ENCODE measurements at regions not wholly inside any gene's neighbourhood (a gene's known extent, or its start where the extent isn't known, plus 50 kb on each side); places are given as distances from the start of the nearest gene placed in this dataset.

- no peak for DNase-seq (ENCODE audit: low read depth in 2 of 3, low spot score in 1 of 3)
Measured at GRCh38 chr12:28876196-28876798, 272.8 kb upstream of the FAR2 start.

DNA sequence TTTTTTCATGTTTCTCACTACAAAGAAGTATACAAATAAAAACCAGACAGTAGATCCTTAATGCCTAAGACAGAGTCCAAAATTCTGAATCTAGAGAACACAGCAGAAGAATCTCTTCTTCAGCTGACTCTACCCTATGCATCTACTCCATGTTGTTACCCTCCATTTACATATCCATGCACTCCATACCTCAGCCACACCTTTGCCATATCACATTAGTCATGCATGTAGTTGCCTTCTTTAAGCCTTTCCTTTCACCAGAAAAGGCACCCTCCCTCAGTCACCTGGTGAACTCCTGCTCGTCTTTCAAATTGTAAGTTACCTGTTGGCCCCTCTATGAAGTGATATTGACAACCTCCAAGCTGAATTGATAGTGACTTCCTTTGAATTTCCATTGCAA is 271.2 kb upstream of the FAR2 start:
- no peak for DNase-seq (ENCODE audit: low read depth in 2 of 3, low spot score in 1 of 3)

DNA sequence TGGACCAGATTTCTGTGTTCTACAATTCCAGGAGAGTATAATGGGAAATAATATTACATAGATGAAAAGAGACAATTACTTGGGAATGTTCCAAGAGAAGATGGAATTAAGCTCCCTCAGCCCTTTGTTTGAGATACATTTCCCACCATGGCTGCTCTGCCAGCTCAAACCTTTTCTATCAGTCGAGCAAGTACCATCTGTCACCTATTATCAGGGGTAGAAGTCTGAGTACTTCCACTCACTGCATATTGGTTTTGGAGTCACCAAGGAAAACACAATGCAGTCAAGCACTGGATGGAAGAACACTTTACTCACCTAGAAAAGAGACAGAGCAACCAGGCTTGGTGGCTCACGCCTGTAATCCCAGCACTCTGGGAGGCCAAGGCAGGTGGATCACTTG is 270.4 kb upstream of the FAR2 start:
- no peak for DNase-seq (ENCODE audit: low read depth in 2 of 3, low spot score in 1 of 3)

DNA sequence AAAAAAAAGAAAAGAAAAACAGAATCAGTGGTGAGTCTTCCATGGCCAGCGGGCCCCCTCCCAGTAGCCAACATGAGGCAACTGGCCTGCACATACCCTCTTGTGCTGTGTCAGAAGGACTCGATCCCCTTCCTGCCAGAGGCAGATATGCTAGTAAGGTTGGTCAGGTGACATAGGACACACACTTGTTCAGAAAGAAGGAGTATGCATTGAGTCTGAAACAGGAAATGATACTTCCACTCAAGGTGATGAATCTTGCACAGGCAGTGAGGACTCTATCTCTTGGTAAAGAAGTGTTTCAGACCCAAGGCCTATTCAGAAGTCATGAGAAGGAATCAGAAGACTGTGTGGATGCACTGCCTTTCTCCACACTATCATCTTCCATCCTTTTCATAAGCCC is 269.7 kb upstream of the FAR2 start:
- DNase-seq (ENCODE audit: low read depth in 2 of 3, low spot score in 1 of 3) = no peak

DNA sequence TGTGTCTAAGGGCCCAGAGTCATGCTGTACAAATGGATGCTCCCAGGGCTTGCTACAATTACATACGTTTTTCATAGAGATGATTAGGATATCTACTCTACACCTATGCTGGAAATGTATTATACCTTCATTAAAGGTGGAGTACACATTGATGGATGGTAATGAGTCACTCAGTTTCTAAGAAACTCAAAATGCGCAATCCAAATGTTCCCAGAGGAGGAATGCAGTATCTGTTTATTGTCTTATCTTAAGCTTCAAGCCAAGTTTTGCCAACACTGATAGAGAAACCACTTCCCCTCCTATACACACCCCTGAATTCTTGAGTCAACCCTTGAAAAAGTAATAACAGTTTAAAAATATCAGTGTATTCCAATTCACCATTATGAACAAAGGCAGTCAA is 266.6 kb upstream of the FAR2 start:
- no peak for DNase-seq (ENCODE audit: low read depth in 2 of 3, low spot score in 1 of 3)

DNA sequence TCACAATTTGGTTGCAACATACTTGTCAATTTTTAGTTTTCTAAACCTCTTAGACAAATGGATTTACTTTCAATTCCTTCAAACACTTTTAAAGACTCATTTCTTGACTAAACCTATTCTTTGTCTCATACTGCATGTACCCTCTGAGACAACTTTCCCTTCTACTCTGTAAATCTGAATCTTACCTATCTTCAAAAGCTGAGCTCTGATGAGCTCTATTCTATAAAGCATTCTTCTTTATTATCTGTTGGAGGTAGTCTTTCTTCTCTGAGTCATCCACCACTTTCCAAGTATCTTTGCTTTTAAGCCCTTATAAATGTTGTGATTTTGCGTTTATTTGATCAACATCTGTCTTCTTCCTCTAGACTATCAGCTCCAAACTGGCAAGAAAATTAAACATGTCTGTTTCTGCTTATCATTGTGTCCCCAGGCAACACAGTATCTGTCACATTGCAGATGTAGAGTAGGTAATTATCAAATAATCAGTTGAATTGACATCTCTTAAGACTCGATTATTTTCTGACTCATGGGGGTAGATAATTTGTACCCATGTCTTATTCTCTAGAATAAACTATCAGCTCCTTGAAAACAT is 265.6 kb upstream of the FAR2 start:
- no peak for DNase-seq (ENCODE audit: low read depth in 2 of 3, low spot score in 1 of 3)

DNA sequence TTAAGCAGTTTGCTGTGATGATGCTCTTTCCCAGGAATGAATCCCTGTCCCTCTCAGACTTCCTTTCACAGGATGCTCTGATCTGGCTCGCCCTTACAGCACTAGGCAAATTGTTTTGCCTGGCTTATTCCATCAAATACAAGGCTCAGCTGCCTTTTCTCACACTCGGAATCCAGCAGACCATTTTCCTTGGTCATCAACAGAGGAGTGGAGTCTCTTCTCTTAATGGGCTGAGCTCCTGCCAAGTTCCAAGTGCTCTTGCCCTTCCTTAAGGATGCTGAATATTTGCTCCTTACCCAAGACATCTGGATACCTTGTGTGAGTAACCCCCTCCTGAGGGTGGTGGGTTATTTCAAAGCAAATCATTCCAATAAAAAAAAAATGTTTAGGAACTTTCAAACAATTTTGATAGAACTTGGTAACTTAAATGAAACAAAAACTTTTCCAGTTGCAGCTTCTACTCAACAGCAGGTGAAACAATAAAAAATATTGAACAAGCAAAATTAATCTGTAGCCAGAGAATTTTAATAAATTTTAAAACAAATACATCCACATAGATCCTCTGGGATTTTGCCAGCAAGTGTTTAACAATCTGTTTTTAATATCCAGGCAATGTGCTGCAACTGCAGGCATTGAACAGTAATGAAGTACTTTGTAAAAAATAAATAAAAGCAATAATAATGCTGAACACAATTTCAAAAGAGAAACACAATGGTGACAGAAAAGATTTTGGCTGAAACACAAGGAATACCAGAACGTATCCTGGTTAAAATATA is 264.0 kb upstream of the FAR2 start:
- DNase-seq (ENCODE audit: low read depth in 2 of 3, low spot score in 1 of 3) = no peak

- DNase-seq (ENCODE audit: low read depth in 2 of 3, low spot score in 1 of 3) = no peak
Measured at GRCh38 chr12:28885928-28886327, 263.1 kb upstream of the FAR2 start.

- DNase-seq (ENCODE audit: low read depth in 2 of 3, low spot score in 1 of 3) = no peak
Measured at GRCh38 chr12:28887461-28887990, 261.6 kb upstream of the FAR2 start.

DNA sequence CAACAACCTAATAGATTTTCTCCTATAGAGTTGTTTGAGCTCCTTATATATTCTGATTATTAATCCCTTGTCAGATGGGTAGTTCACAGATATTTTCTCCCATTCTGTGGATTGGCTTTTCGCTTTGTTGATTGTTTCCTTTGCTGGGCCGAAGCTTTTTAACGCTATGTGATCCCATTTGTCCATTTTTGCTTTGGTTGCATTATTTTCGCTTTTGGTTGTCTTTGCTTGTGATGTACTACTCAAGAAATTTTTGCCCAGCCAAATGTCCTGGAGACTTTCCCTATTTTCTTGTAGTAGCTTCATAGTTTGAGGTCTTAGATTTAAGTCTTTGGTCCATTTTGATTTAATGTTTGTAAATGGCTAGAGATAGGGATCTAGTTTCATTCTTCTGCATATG is 258.4 kb upstream of the FAR2 start:
- no peak for DNase-seq (ENCODE audit: low read depth in 2 of 3, low spot score in 1 of 3)

DNA sequence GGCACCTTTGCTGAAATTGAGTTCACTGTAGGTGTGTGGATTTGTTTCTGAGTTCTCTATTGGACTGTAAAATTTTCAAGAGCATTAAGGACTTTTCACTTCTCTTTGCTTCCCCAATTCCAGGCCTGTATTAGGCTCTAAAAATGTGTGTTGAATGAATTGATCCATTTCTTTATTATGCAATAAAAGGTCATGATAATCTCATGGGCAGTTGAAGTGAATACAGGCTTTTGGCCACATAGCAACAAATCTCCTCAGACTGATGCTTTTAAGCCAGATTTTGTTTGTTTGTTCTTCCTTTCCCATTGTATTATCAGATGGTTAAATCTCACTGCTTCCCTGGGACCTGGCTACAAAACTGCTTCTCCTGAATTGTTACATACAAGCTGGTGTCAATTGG is 258.0 kb upstream of the FAR2 start:
- no peak for DNase-seq (ENCODE audit: low read depth in 2 of 3, low spot score in 1 of 3)

DNA sequence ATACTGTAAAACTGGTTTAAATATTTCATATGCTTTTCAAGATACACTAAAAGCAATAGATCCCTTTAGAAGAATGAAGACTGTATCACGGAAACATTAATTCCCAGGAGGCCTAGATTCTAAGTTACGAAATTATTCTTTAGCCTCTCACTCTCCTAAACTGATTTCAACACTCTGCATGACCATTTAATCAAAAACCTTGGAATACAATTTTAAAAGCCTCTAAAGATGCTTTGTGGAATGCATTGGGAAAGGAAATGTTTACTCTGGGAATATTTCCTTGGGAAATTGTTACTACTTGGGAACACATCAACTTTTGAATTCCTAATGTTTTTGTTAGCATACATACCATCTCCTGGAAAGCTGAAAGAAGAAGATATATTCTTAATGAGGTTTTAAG is 255.7 kb upstream of the FAR2 start:
- DNase-seq (ENCODE audit: low read depth in 2 of 3, low spot score in 1 of 3) = no peak

GRCh38 chr12:28893856-28894255 is 255.2 kb upstream of the FAR2 start:
- DNase-seq (ENCODE audit: low read depth in 2 of 3, low spot score in 1 of 3) = no peak

DNA sequence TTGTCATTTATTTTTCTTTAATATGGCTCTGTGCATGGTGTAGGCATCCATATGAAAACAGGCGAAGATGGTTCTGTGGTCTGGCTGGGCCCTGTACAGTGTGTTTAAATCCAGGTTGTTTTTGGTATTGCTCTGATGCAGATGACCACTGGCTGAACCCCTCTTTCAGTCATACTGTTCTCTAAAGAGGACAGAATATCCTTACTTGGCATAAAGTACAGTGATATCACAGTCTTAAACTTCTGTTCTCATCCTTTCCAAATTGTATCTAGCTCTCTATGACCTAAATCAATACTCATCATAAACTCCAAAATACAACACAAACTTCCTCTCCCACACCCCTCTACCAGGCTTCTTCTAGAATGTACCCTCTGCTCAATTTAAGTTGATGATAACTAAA is 252.7 kb upstream of the FAR2 start:
- DNase-seq (ENCODE audit: low read depth in 2 of 3, low spot score in 1 of 3) = no peak

- DNase-seq (ENCODE audit: low read depth in 2 of 3, low spot score in 1 of 3) = no peak
Measured at GRCh38 chr12:28898038-28898437, 251.0 kb upstream of the FAR2 start.

GRCh38 chr12:28899951-28900350 is 249.1 kb upstream of the FAR2 start:
- no peak for DNase-seq (ENCODE audit: low read depth in 2 of 3, low spot score in 1 of 3)

- no peak for DNase-seq (ENCODE audit: low read depth in 2 of 3, low spot score in 1 of 3)
Measured at GRCh38 chr12:28905220-28905955, 243.7 kb upstream of the FAR2 start.

DNA sequence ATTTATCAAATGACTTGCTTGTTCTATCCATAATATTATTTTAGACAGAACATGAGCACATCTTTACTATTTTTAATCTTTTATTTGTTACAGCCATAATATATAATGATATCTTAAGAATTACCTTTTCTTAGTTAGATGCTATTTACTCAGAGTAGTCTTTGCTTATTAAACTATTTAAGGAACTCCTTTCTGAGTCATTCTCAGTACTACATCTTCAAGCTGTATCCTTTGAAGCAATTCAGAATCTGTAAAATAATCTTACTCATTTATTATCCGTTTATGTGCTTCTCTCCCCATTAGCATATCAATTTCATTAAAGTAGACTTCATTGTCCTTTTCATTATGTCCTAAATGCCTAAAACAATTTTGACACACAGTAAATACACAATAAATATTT is 240.4 kb upstream of the FAR2 start:
- no peak for DNase-seq (ENCODE audit: low read depth in 2 of 3, low spot score in 1 of 3)

- no peak for DNase-seq (ENCODE audit: low read depth in 2 of 3, low spot score in 1 of 3)
Measured at GRCh38 chr12:28909291-28909690, 239.8 kb upstream of the FAR2 start.

- no peak for DNase-seq (ENCODE audit: low read depth in 2 of 3, low spot score in 1 of 3)
Measured at GRCh38 chr12:28925719-28926376, 223.2 kb upstream of the FAR2 start.

DNA sequence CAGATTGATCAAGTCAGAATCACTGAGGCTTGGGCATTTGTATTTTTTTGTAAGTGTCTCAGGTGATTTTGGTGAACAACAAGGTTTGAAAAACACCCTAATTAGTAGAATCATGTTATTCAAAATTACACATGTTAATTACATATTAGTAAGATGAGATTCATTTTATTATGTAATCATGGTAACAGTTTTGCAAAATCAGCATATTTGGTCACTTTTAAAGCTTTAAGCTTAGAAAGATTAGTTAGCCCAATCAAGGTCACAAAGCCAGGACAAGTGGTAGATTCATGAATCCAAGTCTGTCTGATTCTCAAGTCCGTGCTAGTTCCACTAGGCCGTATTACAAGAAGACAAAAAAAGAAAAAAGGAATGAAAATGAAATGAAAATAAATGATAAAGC is 218.4 kb upstream of the FAR2 start:
- no peak for DNase-seq (ENCODE audit: low read depth in 2 of 3, low spot score in 1 of 3)

All from stimulated activated CD4-positive, alpha-beta T cell treated with anti-CD3 and anti-CD28 coated beads, Interleukin-12 subunit alpha, Interleukin-12 subunit beta, amount 100 ng/mL, for 48 hours (primary cell).